Transverse colon (tissue), 3 donors: ENCODE measurements at regions not wholly inside any gene's neighbourhood (a gene's known extent, or its start where the extent isn't known, plus 50 kb on each side); places are given as distances from the start of the nearest gene placed in this dataset.

ENCODE experiments used
- CTCF ChIP-seq, 5 experiments: fragments of 200-600 bp in 3 of 5; fragments of 450-650 bp in 2 of 5; sonication (generic) in 3 of 5; IDR thresholded peaks; 1 replicate in 2 of 5; 2 replicates in 3 of 5; pipeline ENCODE4 v1.5.1; 2016 to 2017; ENCODE audit warnings: antibody characterized with exemption in 5 of 5, inconsistent platforms in 3 of 5, mild to moderate bottlenecking in 2 of 5, moderate library complexity in 1 of 5
- POLR2A ChIP-seq: fragments of 450-650 bp; IDR thresholded peaks from one replicate; pipeline ENCODE4 v1.6.1; 2016; ENCODE audit warnings: antibody characterized with exemption, mild to moderate bottlenecking, moderate library complexity

DNA sequence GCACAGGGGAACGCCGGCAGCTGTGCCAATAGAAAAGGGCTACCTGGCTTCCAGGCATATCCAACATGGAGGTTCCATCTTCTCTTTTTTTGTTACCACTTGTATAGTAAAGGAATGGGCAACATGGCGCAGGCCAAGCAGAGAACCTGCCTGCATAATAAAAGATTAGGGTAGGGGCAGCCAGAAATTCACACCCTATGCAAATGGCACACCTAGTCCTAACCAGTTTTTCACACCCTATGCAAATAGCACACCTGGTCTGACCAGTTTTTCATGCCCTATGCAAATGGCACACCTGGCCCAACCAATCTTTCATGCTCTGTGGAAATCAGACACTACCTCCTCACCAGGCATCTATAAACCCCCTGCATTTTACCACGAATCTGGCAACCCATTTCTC is 369.5 kb downstream of the IPMK start:
- TF ChIP-seq CTCF (IDR thresholded peaks at IDR 0.05) (no peak), POLR2A (no peak)
